K562 (cell line): ENCODE measurements at regions not wholly inside any gene's neighbourhood (a gene's known extent, or its start where the extent isn't known, plus 50 kb on each side); places are given as distances from the start of the nearest gene placed in this dataset.

Source experiments
- ARID4B ChIP-seq: sonication (generic); formaldehyde crosslinking; IDR thresholded peaks from 2 replicates; pipeline ENCODE4 v1.8.0; 2022; ENCODE audit warnings: mild to moderate bottlenecking, missing genetic modification reagents
- CBX5 ChIP-seq: IDR thresholded peaks from 2 replicates; pipeline ENCODE4 v1.6.1; 2014; ENCODE audit warnings: low read depth, borderline replicate concordance
- HDAC3 ChIP-seq: fragments of 450-650 bp; IDR thresholded peaks from 2 replicates; pipeline ENCODE4 v1.6.1; 2018; ENCODE audit warnings: borderline replicate concordance, mild to moderate bottlenecking, moderate library complexity; ENCODE audit not compliant: partially characterized antibody
- NR2C2 ChIP-seq, 2 experiments: fragments of 200-800 bp in 1 of 2; sonication (Bioruptor generic) in 1 of 2; sonication (generic) in 1 of 2; formaldehyde crosslinking in 1 of 2; IDR thresholded peaks; 2 replicates each; pipeline versions ENCODE4 v1.6.1 to v1.8.0; 2016 to 2022; ENCODE audit warnings: mild to moderate bottlenecking in 1 of 2, missing compliant biosample characterization in 1 of 2, missing genetic modification characterization in 1 of 2, missing genetic modification reagents in 1 of 2
- SAFB ChIP-seq: fragments of 200-400 bp; formaldehyde crosslinking; IDR thresholded peaks from 2 replicates; pipeline ENCODE4 v1.6.1; 2017; ENCODE audit warnings: low read depth, low read length, borderline replicate concordance
- SUPT5H ChIP-seq: fragments of 450-650 bp; IDR thresholded peaks from 2 replicates; pipeline ENCODE4 v1.6.1; 2016
- TBL1XR1 ChIP-seq, 2 experiments: IDR thresholded peaks; 2 replicates each; pipeline ENCODE4 v1.6.1; 2012; ENCODE audit warnings: improper control_type of control experiment in 2 of 2, low read length in 2 of 2, mild to moderate bottlenecking in 1 of 2
- ZNF124 ChIP-seq: sonication (generic); formaldehyde crosslinking; IDR thresholded peaks from 2 replicates; pipeline ENCODE4 v1.8.1; 2022; ENCODE audit warnings: missing genetic modification reagents
- ZNF23 ChIP-seq: fragments of 250-450 bp; sonication (Bioruptor Pico); IDR thresholded peaks from 2 replicates; pipeline ENCODE4 v1.4.0; 2020; ENCODE audit warnings: mild to moderate bottlenecking

- no peak for TF ChIP-seq ARID4B (CRISPR knock-in tag)
- no peak for TF ChIP-seq HDAC3
- no peak for TF ChIP-seq SUPT5H
- TF ChIP-seq TBL1XR1 (IDR thresholded peaks at IDR 0.05; ENCODE audit: low read length in 2 of 2): no peak
- TF ChIP-seq ZNF124: no peak
- no peak for TF ChIP-seq NR2C2 (CRISPR knock-in tag; IDR thresholded peaks at IDR 0.05)
- no peak for TF ChIP-seq NR2C2 (tag; IDR thresholded peaks at IDR 0.05)
- TF ChIP-seq CBX5: no peak
- no peak for TF ChIP-seq ZNF23 (CRISPR knock-in tag)
- no peak for TF ChIP-seq SAFB
Measured at GRCh38 chr4:123619326-123619725, 222.7 kb downstream of the SPRY1 start (continued).
